ENCODE measurements at regions not wholly inside any gene's neighbourhood (a gene's known extent, or its start where the extent isn't known, plus 50 kb on each side); places are given as distances from the start of the nearest gene placed in this dataset.
"Not testable (repeated sequence)": the region's sequence is repeated elsewhere in the genome, so short reads cannot be mapped to it uniquely, and the experiment has no call there.

DNA sequence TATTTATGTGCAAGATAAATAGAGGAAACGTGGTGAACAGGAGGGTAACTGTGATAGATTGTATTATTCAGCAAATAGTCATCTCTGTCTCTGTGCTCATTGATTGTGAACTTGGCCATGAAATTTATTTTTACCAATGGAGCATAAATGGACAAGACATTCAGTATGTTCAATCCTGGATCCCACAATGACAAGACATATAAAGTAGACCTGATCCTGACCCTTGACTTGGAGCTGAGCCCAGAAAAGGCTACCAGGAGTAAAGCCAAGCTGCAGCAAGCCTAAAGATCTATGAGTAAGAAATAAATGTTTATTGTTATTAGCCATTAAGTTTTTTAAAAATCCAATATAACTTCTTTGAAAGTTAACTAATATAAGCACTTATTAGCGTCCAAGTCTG, 531.2 kb downstream of the PIK3C3 start:
- no peak for DNase-seq

DNA sequence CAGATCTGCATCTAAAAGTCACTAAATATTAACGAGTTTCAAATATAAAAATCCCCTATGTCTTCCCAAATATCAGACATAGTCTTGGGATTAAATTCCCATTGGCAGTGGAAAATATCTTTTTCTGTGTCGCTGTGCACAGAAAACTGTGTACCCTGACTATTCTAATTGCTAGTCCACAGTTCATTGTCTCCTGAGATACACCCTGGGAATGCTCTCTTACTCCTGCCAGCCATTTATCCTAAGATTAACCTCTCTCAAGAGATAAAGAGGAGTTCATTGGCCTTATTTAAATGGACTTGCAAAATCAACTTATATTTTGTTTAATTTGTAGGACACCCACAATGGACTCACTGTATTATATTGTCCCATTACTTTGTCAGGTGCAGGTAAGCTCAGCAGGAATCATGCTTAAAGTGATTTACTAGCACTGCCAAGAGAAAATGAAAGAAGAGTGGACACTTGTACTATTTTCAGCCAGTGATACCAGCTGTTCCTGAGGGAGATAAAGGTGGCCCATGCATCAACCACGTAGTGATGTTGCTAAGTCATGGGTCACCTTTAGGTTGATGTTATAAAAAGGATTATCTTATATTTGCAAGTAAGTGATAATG, 553.8 kb downstream of the PIK3C3 start:
- no peak for DNase-seq

- no peak for DNase-seq
Observed at GRCh38 chr18:42509750-42510415, 554.8 kb downstream of the PIK3C3 start.

DNA sequence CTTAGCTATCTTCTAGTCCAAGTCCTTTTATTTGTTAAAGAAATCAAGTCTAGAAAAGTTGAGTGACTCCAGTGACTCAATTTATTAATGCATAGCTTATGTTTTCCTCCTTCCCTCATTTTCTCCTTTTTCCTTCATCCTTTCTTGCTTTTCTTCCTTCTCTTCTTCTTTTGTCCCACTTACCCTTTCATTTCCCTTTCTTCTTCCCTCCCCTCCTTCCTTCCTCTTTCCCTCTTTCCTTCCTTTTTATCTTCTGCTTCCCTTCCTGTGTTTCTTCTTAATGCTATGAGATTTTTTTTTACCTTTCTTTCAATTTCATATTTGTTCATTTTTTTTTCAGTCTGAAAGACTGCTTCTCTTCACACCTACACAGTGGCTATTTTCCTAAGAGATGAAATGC, 555.5 kb downstream of the PIK3C3 start:
- no peak for DNase-seq

GRCh38 chr18:42513441-42513840, 558.4 kb downstream of the PIK3C3 start:
- no peak for DNase-seq

GRCh38 chr18:42514512-42514911, 559.5 kb downstream of the PIK3C3 start:
- no peak for DNase-seq

GRCh38 chr18:42517896-42518295, 562.9 kb downstream of the PIK3C3 start:
- DNase-seq = no peak

GRCh38 chr18:42518331-42518730, 563.3 kb downstream of the PIK3C3 start:
- not testable (repeated sequence) for DNase-seq

GRCh38 chr18:42520138-42520537, 565.1 kb downstream of the PIK3C3 start:
- no peak for DNase-seq

GRCh38 chr18:42525905-42526304, 570.9 kb downstream of the PIK3C3 start:
- DNase-seq = no peak

DNA sequence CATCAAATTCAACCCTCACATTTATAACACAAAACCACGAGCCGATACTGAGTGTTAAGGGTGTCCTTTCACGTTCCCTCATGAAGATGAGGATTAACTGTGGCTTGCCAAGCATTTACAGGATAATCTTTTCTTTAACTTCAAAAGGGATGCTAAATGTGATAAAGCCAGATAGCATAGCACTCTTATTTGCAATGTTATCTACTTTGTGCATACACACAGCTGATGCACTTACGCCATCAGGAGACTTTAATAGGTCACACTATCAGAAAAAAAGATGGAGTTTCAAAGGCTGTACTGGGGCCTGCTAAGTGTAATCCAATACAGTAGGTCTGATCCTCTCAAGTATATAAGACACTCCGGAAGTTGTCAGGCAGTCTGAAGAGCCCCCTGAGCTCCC, 572.7 kb downstream of the PIK3C3 start:
- no peak for DNase-seq

- DNase-seq = no peak
Observed at GRCh38 chr18:42530276-42530675, 575.2 kb downstream of the PIK3C3 start.

DNA sequence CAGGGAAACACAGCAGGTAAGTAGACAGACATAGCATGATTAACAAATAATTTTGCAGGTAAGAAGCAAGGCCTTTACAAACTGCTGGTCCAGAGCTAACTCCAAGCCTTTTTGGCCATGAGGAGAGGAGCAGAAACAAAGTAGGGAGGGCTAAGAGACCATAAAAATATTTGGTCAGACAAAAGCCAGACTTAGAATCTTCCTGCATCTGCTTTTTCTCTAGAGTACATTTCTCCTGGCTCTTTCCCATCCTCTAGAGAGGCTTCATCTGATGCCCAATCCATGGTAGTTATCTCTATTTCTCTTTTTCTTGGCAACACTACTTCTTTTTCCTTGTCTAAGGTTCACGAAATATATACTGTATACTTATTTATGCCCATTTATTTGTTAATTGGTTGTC, 577.1 kb downstream of the PIK3C3 start:
- no peak for DNase-seq

DNA sequence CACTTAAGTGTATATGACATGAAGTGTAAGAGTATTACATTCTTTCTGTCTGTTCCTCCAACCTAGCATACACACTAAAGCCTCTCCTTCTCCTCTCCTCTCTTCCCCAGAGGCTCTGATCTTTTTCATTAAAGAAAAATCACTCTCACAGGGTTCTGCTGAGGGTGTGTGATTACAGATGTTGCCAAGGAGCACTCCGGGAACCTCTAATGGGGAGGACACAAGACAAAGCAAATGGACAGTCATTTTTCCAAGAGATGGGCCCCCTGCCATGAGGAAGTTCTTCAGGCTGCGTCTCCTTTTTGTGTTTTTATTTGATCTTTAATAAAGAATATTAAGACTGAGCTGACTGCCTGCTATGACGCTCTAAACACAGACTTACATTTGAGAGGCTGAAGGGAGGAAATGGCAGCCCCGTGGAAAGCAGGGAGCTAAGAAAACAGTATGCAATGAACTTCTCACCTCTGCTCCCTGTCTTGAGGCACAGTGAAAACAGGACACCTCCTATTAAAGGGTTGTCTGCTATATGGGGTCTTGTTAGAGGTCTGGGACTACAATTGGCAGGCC, 578.1 kb downstream of the PIK3C3 start:
- no peak for DNase-seq

GRCh38 chr18:42533616-42534015, 578.6 kb downstream of the PIK3C3 start:
- DNase-seq = no peak

GRCh38 chr18:42534313-42534712, 579.3 kb downstream of the PIK3C3 start:
- no peak for DNase-seq

DNA sequence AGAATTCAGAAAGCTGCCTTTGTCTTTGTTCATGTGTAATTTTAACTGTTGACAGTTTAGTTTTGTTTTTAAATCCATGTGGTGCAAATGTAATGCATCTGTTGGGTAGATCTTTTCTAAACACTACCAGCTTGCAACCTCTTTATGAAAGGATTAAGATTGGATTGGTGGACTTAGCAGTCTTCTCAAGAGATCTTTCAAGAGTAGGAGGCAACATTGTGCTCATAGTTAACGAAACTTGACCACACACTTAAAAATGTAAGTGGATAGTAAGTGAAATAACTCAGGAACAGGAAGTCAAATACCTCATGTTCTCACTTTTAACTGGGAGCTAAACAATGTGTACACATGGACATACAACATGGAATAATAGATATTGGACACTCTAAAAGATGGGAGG, 579.0 kb downstream of the RIT2 start:
- no peak for DNase-seq

DNA sequence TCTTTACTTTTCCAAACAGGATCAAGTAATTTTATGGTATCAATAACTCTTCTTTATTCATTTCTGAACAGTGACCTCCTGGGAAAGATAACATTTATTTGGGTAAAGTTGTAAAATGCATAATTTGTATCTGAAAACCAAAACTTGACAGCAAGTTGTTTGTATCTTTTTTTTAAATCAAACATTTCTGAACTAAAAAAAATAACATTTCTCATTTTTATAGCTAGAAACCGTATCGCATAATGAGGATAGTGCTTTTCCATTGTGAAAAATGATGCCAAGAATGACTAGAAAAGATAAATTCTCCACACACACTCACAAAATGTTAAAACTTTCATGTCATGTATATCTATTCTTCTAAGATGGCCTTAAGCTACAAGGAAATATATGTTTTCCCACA, 578.2 kb downstream of the RIT2 start:
- no peak for DNase-seq

GRCh38 chr18:42544901-42545300, 570.6 kb downstream of the RIT2 start:
- no peak for DNase-seq

DNA sequence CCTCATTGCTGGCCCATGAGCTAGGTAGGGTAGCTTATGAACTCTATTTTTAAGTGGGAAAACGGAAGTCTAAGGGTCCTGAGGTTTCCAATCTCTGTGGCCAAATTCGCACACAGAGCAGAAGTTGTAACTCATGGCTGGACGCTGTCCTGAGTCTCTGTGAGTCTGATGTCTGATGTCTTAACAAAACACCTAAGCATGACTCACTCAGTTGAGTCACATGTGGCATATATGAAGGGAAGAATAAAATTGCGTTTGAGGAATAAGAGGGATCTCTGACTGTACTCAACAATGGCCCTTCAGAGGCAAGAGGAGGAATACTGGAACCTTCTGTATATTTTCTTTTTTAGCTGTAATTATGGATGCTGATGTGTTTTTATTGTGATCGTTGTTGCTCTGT, 569.7 kb downstream of the RIT2 start:
- peak; percentile 10 for DNase-seq

- no peak for DNase-seq
Observed at GRCh38 chr18:42548493-42548892, 567.0 kb downstream of the RIT2 start.

DNA sequence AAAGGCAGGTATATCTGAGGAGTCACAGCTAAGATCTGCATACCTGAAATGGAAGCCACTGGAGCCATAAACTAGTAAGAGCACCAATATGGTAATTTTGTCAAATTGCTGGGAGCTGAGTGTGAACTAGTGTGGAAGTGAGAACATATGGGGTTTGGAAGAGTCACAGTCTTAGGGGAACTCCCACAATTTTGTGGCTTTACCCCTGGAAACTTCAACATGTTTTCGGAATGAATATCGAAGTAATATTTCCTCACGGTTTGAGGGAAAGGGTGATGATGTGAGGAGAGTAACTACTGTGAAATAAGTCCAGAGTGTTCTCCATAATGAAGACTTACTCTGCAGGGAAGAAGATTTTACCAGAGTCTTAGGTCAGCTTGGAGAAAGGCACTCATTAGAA, 565.9 kb downstream of the RIT2 start:
- no peak for DNase-seq

DNA sequence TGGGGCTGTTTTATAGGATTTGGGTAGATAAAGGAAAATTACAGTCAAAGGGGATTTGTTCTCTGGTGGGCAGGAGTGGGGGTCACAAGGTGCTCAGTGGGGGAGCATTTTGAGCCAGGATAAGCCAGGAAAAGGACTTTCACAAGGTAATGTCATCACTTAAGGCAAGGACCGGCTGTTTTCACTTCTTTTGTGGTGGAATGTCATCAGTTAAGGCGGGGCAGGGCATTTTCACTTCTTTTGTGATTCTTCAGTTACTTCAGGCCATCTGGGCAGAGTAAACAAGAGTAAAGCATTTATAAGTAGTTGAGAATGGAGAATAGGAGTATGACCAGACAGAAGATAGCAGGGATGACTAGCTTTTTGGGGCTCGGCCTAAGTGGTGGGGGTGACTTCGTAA, 562.9 kb downstream of the RIT2 start:
- not testable (repeated sequence) for DNase-seq

GRCh38 chr18:42559069-42559690, 556.3 kb downstream of the RIT2 start:
- no peak for DNase-seq

All from HCEC 1CT (cell line).